HL-60 (cell line): ENCODE measurements at regions not wholly inside any gene's neighbourhood (a gene's known extent, or its start where the extent isn't known, plus 50 kb on each side); places are given as distances from the start of the nearest gene placed in this dataset.

Experiments
- CTCF ChIP-seq: IDR thresholded peaks from one replicate; pipeline ENCODE4 v1.5.1; 2011; ENCODE audit warnings: low read length, control low read depth, inconsistent platforms; ENCODE audit not compliant: insufficient read depth
- POLR2AphosphoS5 ChIP-seq: IDR thresholded peaks from 2 replicates; pipeline ENCODE4 v1.6.1; 2012; ENCODE audit warnings: low read depth

- TF ChIP-seq CTCF (no peak), POLR2AphosphoS5 (no peak)
These were observed 265.2 kb downstream of the GADD45G start for GRCh38 chr9:89869793-89870580.
